ENCODE measurements at regions not wholly inside any gene's neighbourhood (a gene's known extent, or its start where the extent isn't known, plus 50 kb on each side); places are given as distances from the start of the nearest gene placed in this dataset.

- TF ChIP-seq EZH2phosphoT487 (IDR thresholded peaks at IDR 0.05; ENCODE audit: insufficient read depth, low read depth): no peak
- TF ChIP-seq EZH2 (IDR thresholded peaks at IDR 0.05; ENCODE audit: insufficient read depth, poor library complexity, severe bottlenecking): no peak
Measured at GRCh38 chrX:120740072-120740471, 110.2 kb upstream of the C1GALT1C1 start.
